K562 (cell line): ENCODE measurements at regions not wholly inside any gene's neighbourhood (a gene's known extent, or its start where the extent isn't known, plus 50 kb on each side); places are given as distances from the start of the nearest gene placed in this dataset.

ENCODE experiments used
- ATAC-seq: fragments of 200-7000 bp; cut with Tn5 transposase; 3 replicates; pipeline ENCODE4 v1.9.1; 2020; ENCODE audit warnings: moderate library complexity
- BruUV-seq: library from RNA; stranded (reverse); fragments of 400-500 nt; replicated peaks from 2 replicates; lab custom pipeline; 2021; lab: Mats Ljungman, UMichigan
- CTCF ChIA-PET: fragments of 300-600 bp; formaldehyde crosslinking; extraction: SDS; loops from one replicate; lab custom pipeline; 2021; ENCODE audit warnings: low intra/inter-chr PET ratio; lab: Yijun Ruan, JAX
- POLR2A ChIA-PET: fragments of 300-600, 350-650 bp; sonication (Branson Sonifier 250); formaldehyde crosslinking; extraction: SDS; loops from one replicate; lab custom pipeline; 2021; ENCODE audit warnings: antibody characterized with exemption, inconsistent platforms; lab: Yijun Ruan, JAX
- DNase-seq, 4 experiments: peaks; one replicate each; pipeline versions ENCODE4 v3.0.0 to v3.0.0-alpha.2; 2011 to 2018; ENCODE audit warnings: low spot score in 3 of 4, mixed read lengths in 3 of 4; ENCODE audit errors: extremely low read depth in 1 of 4
- FAIRE-seq: peaks from 2 replicates; lab custom pipeline; 2011; peaks lifted over from hg19 to GRCh38; lab: Jason Lieb, UNC
- H2AFZ ChIP-seq: 2 replicates; pipeline ENCODE4 v1.6.0; 2011; ENCODE audit warnings: low read depth, low read length, control low read depth, inconsistent platforms
- H3K27ac ChIP-seq: fragments of 200-600 bp; 3 replicates; pipeline ENCODE4 v1.8.0; 2011; ENCODE audit warnings: low read depth, mild to moderate bottlenecking, control low read depth, inconsistent platforms, low read length, moderate library complexity, mixed read lengths; ENCODE audit errors: extremely low read depth
- H3K27me3 ChIP-seq, 2 experiments: fragments of 300-600 bp in 1 of 2; 2 replicates in 1 of 2; 3 replicates in 1 of 2; pipeline versions ENCODE4 v1.6.0 to v1.8.0; 2011; ENCODE audit warnings: inconsistent platforms in 2 of 2, low read length in 2 of 2, mild to moderate bottlenecking in 1 of 2, mixed read lengths in 1 of 2, moderate library complexity in 1 of 2; ENCODE audit not compliant: control insufficient read depth in 2 of 2, insufficient read depth in 2 of 2
- H3K36me3 ChIP-seq: fragments of 300-600 bp; 3 replicates; pipeline ENCODE4 v1.8.0; 2011; ENCODE audit warnings: mild to moderate bottlenecking, low read length, inconsistent platforms; ENCODE audit not compliant: control insufficient read depth, insufficient read depth
- H3K4me1 ChIP-seq, 2 experiments: fragments of 200-600 bp in 1 of 2; replicated peaks in 1 of 2; 2 replicates in 1 of 2; 3 replicates in 1 of 2; pipeline versions ENCODE4 v1.5.1 to v1.8.0; 2011; ENCODE audit warnings: inconsistent platforms in 2 of 2, low read length in 2 of 2, mild to moderate bottlenecking in 1 of 2, mixed read lengths in 1 of 2, moderate library complexity in 1 of 2; ENCODE audit not compliant: control insufficient read depth in 2 of 2, insufficient read depth in 2 of 2
- H3K4me2 ChIP-seq: 2 replicates; pipeline ENCODE4 v1.6.1; 2011; ENCODE audit warnings: low read length, control low read depth, inconsistent platforms, mixed read lengths; ENCODE audit not compliant: insufficient read depth
- H3K4me3 ChIP-seq: fragments of 200-600 bp; sonication (generic), shearing (Covaris generic); 2 replicates; pipeline ENCODE4 v1.5.1; 2016; ENCODE audit warnings: control low read depth, inconsistent platforms
- H3K79me2 ChIP-seq: fragments of 200-600 bp; 3 replicates; pipeline ENCODE4 v1.8.0; 2011; ENCODE audit warnings: low read length, inconsistent platforms; ENCODE audit not compliant: control insufficient read depth, insufficient read depth
- H3K9ac ChIP-seq, 2 experiments: 2 replicates each; pipeline versions ENCODE4 v1.6.0 to v1.6.1; 2011; ENCODE audit warnings: low read depth in 2 of 2, low read length in 2 of 2, control low read depth in 1 of 2, inconsistent platforms in 1 of 2, mild to moderate bottlenecking in 1 of 2, mixed read lengths in 1 of 2; ENCODE audit not compliant: insufficient read depth in 1 of 2
- H3K9me1 ChIP-seq: one replicate; pipeline ENCODE4 v1.6.0; 2011; ENCODE audit warnings: inconsistent platforms, mild to moderate bottlenecking, low read length, moderate library complexity; ENCODE audit not compliant: control insufficient read depth, insufficient read depth
- H3K9me3 ChIP-seq: replicated peaks from 2 replicates; pipeline ENCODE4 v1.5.1; 2011; ENCODE audit warnings: low read depth, low read length, inconsistent platforms; ENCODE audit not compliant: control insufficient read depth, insufficient read depth
- H4K20me1 ChIP-seq: replicated peaks from 2 replicates; pipeline ENCODE4 v1.6.1; 2011; ENCODE audit warnings: low read length, inconsistent platforms, mixed read lengths; ENCODE audit not compliant: control insufficient read depth, insufficient read depth
- ELK3 ChIP-seq: fragments of 450-650 bp; formaldehyde crosslinking; IDR thresholded peaks from 2 replicates; pipeline ENCODE4 v1.4.0; 2020; ENCODE audit warnings: mild to moderate bottlenecking
- TFAP4 ChIP-seq: sonication (generic); formaldehyde crosslinking; IDR thresholded peaks from 2 replicates; pipeline ENCODE4 v1.8.0; 2022; ENCODE audit warnings: missing genetic modification reagents, mild to moderate bottlenecking, moderate library complexity, borderline replicate concordance
- ZHX1 ChIP-seq: fragments of 150-350 bp; conservative IDR thresholded peaks from 2 replicates; pipeline ENCODE4 v1.6.1; 2014; ENCODE audit warnings: low read length
- WGBS: fragments of 100-300 bp; shearing (Covaris generic); methylation state at CpG from one replicate; pipeline ENCODE4 v1.1.6; 2016; ENCODE audit warnings: low coverage, mixed read lengths; ENCODE audit not compliant: insufficient coverage; ENCODE audit errors: missing lambda C conversion rate; 5-methylcytosine and 5-hydroxymethylcytosine counted together
- in situ Hi-C: fragments of 300-500 bp; cut with MboI; formaldehyde crosslinking; loops from 4 replicates; pipeline ENCODE4 v1.15.0; 2018; ENCODE audit warnings: inconsistent platforms, mixed read lengths
- intact Hi-C: fragments of 100-400 bp; cut with micrococcal nuclease; formaldehyde crosslinking; loops from 2 replicates; pipeline ENCODE4 v1.14.2; 2022

- TF ChIP-seq ZHX1: no peak
These were observed 141.7 kb downstream of the ZFP36L2 start (continued) for GRCh38 chr2:43084699-43085091.

GRCh38 chr2:43083710-43084698 is 142.4 kb downstream of the ZFP36L2 start:
- H3K4me1 ChIP-seq: peaks cover 20 to 28% of the 10 kb centered on the region in 2 experiments
- no peaks in the 10 kb centered on the region for H3K36me3 ChIP-seq
- ATAC-seq (no peak; the same call in 2 of the 3 replicates), DNase-seq (peak in 3 of 4 experiments; percentile 29 to 35 (median 35)), FAIRE-seq (peak; percentile 75)
- peak overlapping the region; percentile 55 for H2AFZ ChIP-seq
- H3K4me3 ChIP-seq: no peak overlapping the region
- no peaks in the 10 kb centered on the region for H4K20me1 ChIP-seq
- no peak overlapping the region for H3K4me2 ChIP-seq
- H3K27me3 ChIP-seq: no peaks in the 10 kb centered on the region
- 45% methylated on average over 12 of the region's 13 CpGs for WGBS
- BruUV-seq: no TSS peak
- H3K9ac ChIP-seq: peak overlapping the region in 1 of 2 experiments; percentile 59; a peak in 2 of 4 replicates
- H3K27ac ChIP-seq: no peak overlapping the region
- ChIA-PET POLR2A (interaction anchor here (0.7 to 3.0 kb wide), 5 partner anchors 10 to 26 kb away, joined by 3 to 21 read pairs (median 3); no protein-coding TSS in a partner anchor), CTCF (no interaction called here)
- H3K9me1 ChIP-seq: no peaks in the 10 kb centered on the region
- in situ Hi-C loops: no loop called here
- H3K79me2 ChIP-seq: no peaks in the 10 kb centered on the region
- 0 out of 2 replicates have a peak, but pooled peaks have one; percentile 3 for TF ChIP-seq TFAP4 (CRISPR knock-in tag)
- no peak for TF ChIP-seq ELK3 (CRISPR knock-in tag)
- H3K9me3 ChIP-seq: no peaks in the 10 kb centered on the region
- intact Hi-C loops: no loop called here
